ENCODE measurements at regions not wholly inside any gene's neighbourhood (a gene's known extent, or its start where the extent isn't known, plus 50 kb on each side); places are given as distances from the start of the nearest gene placed in this dataset.
"Not testable (repeated sequence)": the region's sequence is repeated elsewhere in the genome, so short reads cannot be mapped to it uniquely, and the experiment has no call there.

- no peak for TF ChIP-seq CTCF (IDR thresholded peaks at IDR 0.05)
- TF ChIP-seq EP300 (IDR thresholded peaks at IDR 0.05): no peak
- no peak for TF ChIP-seq POLR2AphosphoS5 (IDR thresholded peaks at IDR 0.05)
- TF ChIP-seq POLR2A (IDR thresholded peaks at IDR 0.05): no peak
- no peaks in the 10 kb centered on the region for H3K27me3 ChIP-seq
Observed at GRCh38 chr13:95406176-95406575, 104.9 kb upstream of the ABCC4 start.

GRCh38 chr13:95411428-95412040, 110.3 kb upstream of the ABCC4 start:
- Histone ChIP-seq H3K9me3 (no peaks in the 10 kb centered on the region), H3K36me3 (no peaks in the 10 kb centered on the region), H3K27me3 (no peaks in the 10 kb centered on the region), H3K4me1 (no peaks in the 10 kb centered on the region), H3K4me3 (no peak overlapping the region), H3K27ac (no peak overlapping the region)
- TF ChIP-seq POLR2AphosphoS5 (IDR thresholded peaks at IDR 0.05) (no peak), POLR2A (IDR thresholded peaks at IDR 0.05) (no peak), CTCF (IDR thresholded peaks at IDR 0.05) (no peak), EP300 (IDR thresholded peaks at IDR 0.05) (no peak)
- ATAC-seq (ENCODE audit: low FRiP score in 2 of 2) (no peak), DNase-seq (no peak)
- 57 to 62% methylated on average over 7 of the region's 7 CpGs for WGBS, 2 donors

More at GRCh38 chr13:95406176-95406575, 104.9 kb upstream of the ABCC4 start:
- Histone ChIP-seq H3K4me1 (peaks cover 3 to 14% (median 8%) of the 10 kb centered on the region in 4 donors), H3K36me3 (no peaks in the 10 kb centered on the region), H3K4me3 (no peak overlapping the region), H3K9me3 (no peaks in the 10 kb centered on the region), H3K27ac (no peak overlapping the region)
- WGBS, 2 donors: 70 to 94% methylated on average over 1 to 3 of the region's 3 CpGs
- DNase-seq (no peak), ATAC-seq (ENCODE audit: low FRiP score in 2 of 2) (no peak)

- ATAC-seq (ENCODE audit: low FRiP score in 2 of 2) (no peak), DNase-seq (no peak)
- Histone ChIP-seq H3K9me3 (no peaks in the 10 kb centered on the region), H3K36me3 (no peaks in the 10 kb centered on the region), H3K4me1 (no peaks in the 10 kb centered on the region), H3K27ac (no peak overlapping the region), H3K27me3 (no peaks in the 10 kb centered on the region), H3K4me3 (no peak overlapping the region)
- TF ChIP-seq CTCF (IDR thresholded peaks at IDR 0.05) (no peak), POLR2A (IDR thresholded peaks at IDR 0.05) (no peak), EP300 (IDR thresholded peaks at IDR 0.05) (no peak), POLR2AphosphoS5 (IDR thresholded peaks at IDR 0.05) (no peak)
- WGBS, 2 donors: 58 to 66% methylated on average over 4 of the region's 4 CpGs
Observed at GRCh38 chr13:95418946-95419345, 117.7 kb upstream of the ABCC4 start.

GRCh38 chr13:95420501-95420900, 119.2 kb upstream of the ABCC4 start:
- ATAC-seq (ENCODE audit: low FRiP score in 2 of 2): no peak
- no peak for TF ChIP-seq POLR2AphosphoS5 (IDR thresholded peaks at IDR 0.05)
- TF ChIP-seq POLR2A (IDR thresholded peaks at IDR 0.05): no peak
- TF ChIP-seq EP300 (IDR thresholded peaks at IDR 0.05): no peak
- no peak for TF ChIP-seq CTCF (IDR thresholded peaks at IDR 0.05)
- Histone ChIP-seq H3K9me3 (no peaks in the 10 kb centered on the region), H3K27me3 (no peaks in the 10 kb centered on the region), H3K4me3 (no peak overlapping the region), H3K36me3 (no peaks in the 10 kb centered on the region), H3K27ac (no peak overlapping the region), H3K4me1 (no peaks in the 10 kb centered on the region)
- WGBS, 2 donors: 38 to 40% methylated on average over 8 of the region's 8 CpGs
- no peak for DNase-seq

GRCh38 chr13:95426631-95427030, 125.4 kb upstream of the ABCC4 start:
- DNase-seq (no peak), ATAC-seq (ENCODE audit: low FRiP score in 2 of 2) (no peak)
- Histone ChIP-seq H3K27me3 (no peaks in the 10 kb centered on the region), H3K36me3 (no peaks in the 10 kb centered on the region), H3K27ac (no peak overlapping the region), H3K4me3 (no peak overlapping the region), H3K9me3 (no peaks in the 10 kb centered on the region), H3K4me1 (peaks cover 0 to 8% (median 2%) of the 10 kb centered on the region in 4 donors)
- TF ChIP-seq POLR2A (IDR thresholded peaks at IDR 0.05) (no peak), CTCF (IDR thresholded peaks at IDR 0.05) (no peak), POLR2AphosphoS5 (IDR thresholded peaks at IDR 0.05) (no peak), EP300 (IDR thresholded peaks at IDR 0.05) (no peak)
- WGBS, 2 donors: 91 to 95% methylated on average over 6 of the region's 6 CpGs

GRCh38 chr13:95430525-95430924, 122.0 kb upstream of the CLDN10 start:
- WGBS, 2 donors: 48 to 64% methylated on average over 5 to 6 of the region's 6 CpGs
- ATAC-seq (ENCODE audit: low FRiP score in 2 of 2); H3K27ac ChIP-seq; DNase-seq; H3K4me3 ChIP-seq; H3K9me3 ChIP-seq; H3K4me1 ChIP-seq; H3K27me3 ChIP-seq; H3K36me3 ChIP-seq: not testable (repeated sequence)

All from upper lobe of left lung (tissue), 6 donors.